GM23248 (cell line): ENCODE measurements at regions not wholly inside any gene's neighbourhood (a gene's known extent, or its start where the extent isn't known, plus 50 kb on each side); places are given as distances from the start of the nearest gene placed in this dataset.

Experiments
- EZH2 ChIP-seq: fragments of 200-600 bp; sonication (generic); IDR thresholded peaks from 2 replicates; pipeline ENCODE4 v1.6.1; 2018; ENCODE audit warnings: antibody characterized with exemption, mild to moderate bottlenecking; ENCODE audit not compliant: insufficient read depth, poor library complexity, severe bottlenecking
- EZH2phosphoT487 ChIP-seq: fragments of 200-600 bp; sonication (generic); IDR thresholded peaks from 2 replicates; pipeline ENCODE4 v1.6.1; 2018; ENCODE audit warnings: antibody characterized with exemption, moderate library complexity, mild to moderate bottlenecking, low read depth; ENCODE audit not compliant: insufficient read depth

- TF ChIP-seq EZH2 (no peak), EZH2phosphoT487 (no peak)
Measured at GRCh38 chr18:27274901-27275300, 89.8 kb upstream of the CHST9 start.
